Adrenal gland (tissue), 5 donors: ENCODE measurements at regions not wholly inside any gene's neighbourhood (a gene's known extent, or its start where the extent isn't known, plus 50 kb on each side); places are given as distances from the start of the nearest gene placed in this dataset.

Source experiments
- CTCF ChIP-seq, 6 experiments: fragments of 450-650 bp in 4 of 6; fragments of 200-600 bp in 2 of 6; sonication (generic) in 1 of 6; IDR thresholded peaks; 1 replicate in 5 of 6; 2 replicates in 1 of 6; pipeline versions ENCODE4 v1.5.1 to v1.8.0; 2016 to 2021; ENCODE audit warnings: antibody characterized with exemption in 6 of 6, mild to moderate bottlenecking in 2 of 6, moderate library complexity in 1 of 6
- POLR2A ChIP-seq, 2 donors: fragments of 450-650 bp; IDR thresholded peaks; one replicate each; pipeline ENCODE4 v1.6.1; 2017; ENCODE audit warnings: antibody characterized with exemption in 2 of 2, mild to moderate bottlenecking in 2 of 2, moderate library complexity in 1 of 2
- donor health status: DM: no; HTN: no; CAD: no.

GRCh38 chr18:27400001-27400400 lies 214.9 kb upstream of the CHST9 start:
- TF ChIP-seq POLR2A (IDR thresholded peaks at IDR 0.05) (no peak), CTCF (IDR thresholded peaks at IDR 0.05) (no peak)
